ENCODE measurements at regions not wholly inside any gene's neighbourhood (a gene's known extent, or its start where the extent isn't known, plus 50 kb on each side); places are given as distances from the start of the nearest gene placed in this dataset.

DNA sequence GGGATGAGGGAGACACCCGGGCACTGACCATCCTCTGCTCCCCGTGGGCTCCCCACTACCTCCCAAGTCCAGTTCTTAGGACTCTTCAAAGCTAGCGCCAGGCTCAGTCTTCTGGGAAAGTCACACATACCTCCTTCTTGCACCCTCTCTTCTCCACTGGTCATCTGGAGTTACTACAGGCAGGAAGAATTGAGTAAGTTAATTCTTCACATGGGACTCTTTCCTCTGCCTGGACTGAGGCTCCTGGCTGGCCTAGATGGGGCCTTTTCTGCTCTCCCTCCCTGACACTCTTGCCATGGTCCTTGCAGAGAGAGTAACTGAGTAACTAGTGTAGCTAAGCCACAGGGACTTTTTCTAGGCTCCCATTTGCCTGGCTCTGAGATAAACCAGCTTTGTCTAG lies 96.5 kb upstream of the CELF4 start (continued):
- TF ChIP-seq NR2C1 (IDR thresholded peaks at IDR 0.05) (no peak), IRF4 (IDR thresholded peaks at IDR 0.05; ENCODE audit: low read depth, low read length) (no peak)

DNA sequence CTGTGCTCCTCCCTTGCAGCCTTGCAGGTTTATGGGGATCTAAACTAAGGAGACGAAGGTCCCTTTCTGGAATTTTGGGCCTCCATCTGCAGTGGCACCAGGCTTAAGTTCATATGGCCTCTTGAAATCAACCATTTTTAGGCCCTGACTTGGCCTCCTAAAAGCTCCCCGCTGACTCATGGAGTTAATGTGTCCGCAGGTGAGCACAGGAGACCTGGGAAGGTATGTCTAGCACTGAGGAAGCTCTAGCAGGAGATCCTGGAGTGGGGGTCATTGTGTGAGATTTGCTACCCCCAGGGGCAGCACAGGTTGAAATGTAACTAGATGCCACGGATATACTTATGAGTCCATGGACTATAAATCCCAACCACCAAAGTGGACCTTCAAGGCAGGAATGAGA lies 95.9 kb upstream of the CELF4 start:
- intact Hi-C loops (cut with micrococcal nuclease; ENCODE audit: unreplicated experiment) (no loop called here), in situ Hi-C loops (cut with MboI) (no loop called here)
- DNase-seq (ENCODE audit: low read depth, low spot score): no peak
- Histone ChIP-seq H3K79me2 (ENCODE audit: control insufficient read depth, insufficient read depth, low read length) (no peaks in the 10 kb centered on the region), H3K4me1 (ENCODE audit: control insufficient read depth, insufficient read depth, low read length) (no peaks in the 10 kb centered on the region), H3K27me3 (replicated peaks in 1 of 2; ENCODE audit: control insufficient read depth in 2 of 2, insufficient read depth in 2 of 2, low read length in 1 of 2) (no peaks in the 10 kb centered on the region; a peak in 1 of 4 replicates), H2AFZ (ENCODE audit: control insufficient read depth, low read depth, low read length) (no peak overlapping the region), H3K9ac (ENCODE audit: control insufficient read depth, insufficient read depth, low read length) (no peak overlapping the region), H3K9me3 (replicated peaks; ENCODE audit: control insufficient read depth, insufficient read depth, low read length) (no peaks in the 10 kb centered on the region), H4K20me1 (ENCODE audit: control insufficient read depth, insufficient read depth) (no peaks in the 10 kb centered on the region), H3K27ac (ENCODE audit: control insufficient read depth, insufficient read depth) (no peak overlapping the region), H3K36me3 (ENCODE audit: control insufficient read depth in 2 of 2, insufficient read depth in 2 of 2, low read length in 1 of 2) (no peaks in the 10 kb centered on the region), H3K4me2 (ENCODE audit: control insufficient read depth, insufficient read depth) (no peak overlapping the region), H3K4me3 (no peak overlapping the region)
- CTCF ChIA-PET: no interaction called here
- WGBS (ENCODE audit: insufficient coverage, insufficient replicate concordance, low lambda C conversion rate, missing lambda C conversion rate): 30% methylated on average over 4 of the region's 4 CpGs
- SMC1A ChIA-PET (ENCODE audit: uncharacterized antibody, unreplicated experiment): no interaction called here
- no peak for ATAC-seq
- RAD21 ChIA-PET (ENCODE audit: unreplicated experiment): no interaction called here
- FAIRE-seq: no peak
- TF ChIP-seq, protein P1, sequence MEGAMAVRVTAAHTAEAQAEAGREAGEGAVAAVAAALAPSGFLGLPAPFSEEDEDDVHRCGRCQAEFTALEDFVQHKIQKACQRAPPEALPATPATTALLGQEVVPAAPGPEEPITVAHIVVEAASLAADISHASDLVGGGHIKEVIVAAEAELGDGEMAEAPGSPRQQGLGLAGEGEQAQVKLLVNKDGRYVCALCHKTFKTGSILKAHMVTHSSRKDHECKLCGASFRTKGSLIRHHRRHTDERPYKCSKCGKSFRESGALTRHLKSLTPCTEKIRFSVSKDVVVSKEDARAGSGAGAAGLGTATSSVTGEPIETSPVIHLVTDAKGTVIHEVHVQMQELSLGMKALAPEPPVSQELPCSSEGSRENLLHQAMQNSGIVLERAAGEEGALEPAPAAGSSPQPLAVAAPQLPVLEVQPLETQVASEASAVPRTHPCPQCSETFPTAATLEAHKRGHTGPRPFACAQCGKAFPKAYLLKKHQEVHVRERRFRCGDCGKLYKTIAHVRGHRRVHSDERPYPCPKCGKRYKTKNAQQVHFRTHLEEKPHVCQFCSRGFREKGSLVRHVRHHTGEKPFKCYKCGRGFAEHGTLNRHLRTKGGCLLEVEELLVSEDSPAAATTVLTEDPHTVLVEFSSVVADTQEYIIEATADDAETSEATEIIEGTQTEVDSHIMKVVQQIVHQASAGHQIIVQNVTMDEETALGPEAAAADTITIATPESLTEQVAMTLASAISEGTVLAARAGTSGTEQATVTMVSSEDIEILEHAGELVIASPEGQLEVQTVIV (IDR thresholded peaks at IDR 0.05; ENCODE audit: borderline replicate concordance, partially characterized antibody): no peak
- TF ChIP-seq NR2C2 (IDR thresholded peaks at IDR 0.05; ENCODE audit: borderline replicate concordance, control insufficient read depth, insufficient read length, low read depth) (no peak), SREBF2 (IDR thresholded peaks at IDR 0.05; ENCODE audit: low read length) (no peak), YY1 (IDR thresholded peaks at IDR 0.05; ENCODE audit: low read depth, low read length) (no peak), CREM (IDR thresholded peaks at IDR 0.05; ENCODE audit: low read depth) (no peak), HDGF (IDR thresholded peaks at IDR 0.05) (no peak), TAF1 (IDR thresholded peaks at IDR 0.05; ENCODE audit: borderline replicate concordance, low read depth, low read length) (no peak)
- TF ChIP-seq, protein P2, sequence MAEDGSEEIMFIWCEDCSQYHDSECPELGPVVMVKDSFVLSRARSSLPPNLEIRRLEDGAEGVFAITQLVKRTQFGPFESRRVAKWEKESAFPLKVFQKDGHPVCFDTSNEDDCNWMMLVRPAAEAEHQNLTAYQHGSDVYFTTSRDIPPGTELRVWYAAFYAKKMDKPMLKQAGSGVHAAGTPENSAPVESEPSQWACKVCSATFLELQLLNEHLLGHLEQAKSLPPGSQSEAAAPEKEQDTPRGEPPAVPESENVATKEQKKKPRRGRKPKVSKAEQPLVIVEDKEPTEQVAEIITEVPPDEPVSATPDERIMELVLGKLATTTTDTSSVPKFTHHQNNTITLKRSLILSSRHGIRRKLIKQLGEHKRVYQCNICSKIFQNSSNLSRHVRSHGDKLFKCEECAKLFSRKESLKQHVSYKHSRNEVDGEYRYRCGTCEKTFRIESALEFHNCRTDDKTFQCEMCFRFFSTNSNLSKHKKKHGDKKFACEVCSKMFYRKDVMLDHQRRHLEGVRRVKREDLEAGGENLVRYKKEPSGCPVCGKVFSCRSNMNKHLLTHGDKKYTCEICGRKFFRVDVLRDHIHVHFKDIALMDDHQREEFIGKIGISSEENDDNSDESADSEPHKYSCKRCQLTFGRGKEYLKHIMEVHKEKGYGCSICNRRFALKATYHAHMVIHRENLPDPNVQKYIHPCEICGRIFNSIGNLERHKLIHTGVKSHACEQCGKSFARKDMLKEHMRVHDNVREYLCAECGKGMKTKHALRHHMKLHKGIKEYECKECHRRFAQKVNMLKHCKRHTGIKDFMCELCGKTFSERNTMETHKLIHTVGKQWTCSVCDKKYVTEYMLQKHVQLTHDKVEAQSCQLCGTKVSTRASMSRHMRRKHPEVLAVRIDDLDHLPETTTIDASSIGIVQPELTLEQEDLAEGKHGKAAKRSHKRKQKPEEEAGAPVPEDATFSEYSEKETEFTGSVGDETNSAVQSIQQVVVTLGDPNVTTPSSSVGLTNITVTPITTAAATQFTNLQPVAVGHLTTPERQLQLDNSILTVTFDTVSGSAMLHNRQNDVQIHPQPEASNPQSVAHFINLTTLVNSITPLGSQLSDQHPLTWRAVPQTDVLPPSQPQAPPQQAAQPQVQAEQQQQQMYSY (CRISPR knock-in tag; IDR thresholded peaks at IDR 0.05): no peak
- no TSS peak for BruUV-seq (replicated peaks)
- POLR2A ChIA-PET: no interaction called here

All from GM12878 (cell line).